ENCODE measurements at regions not wholly inside any gene's neighbourhood (a gene's known extent, or its start where the extent isn't known, plus 50 kb on each side); places are given as distances from the start of the nearest gene placed in this dataset.

DNA sequence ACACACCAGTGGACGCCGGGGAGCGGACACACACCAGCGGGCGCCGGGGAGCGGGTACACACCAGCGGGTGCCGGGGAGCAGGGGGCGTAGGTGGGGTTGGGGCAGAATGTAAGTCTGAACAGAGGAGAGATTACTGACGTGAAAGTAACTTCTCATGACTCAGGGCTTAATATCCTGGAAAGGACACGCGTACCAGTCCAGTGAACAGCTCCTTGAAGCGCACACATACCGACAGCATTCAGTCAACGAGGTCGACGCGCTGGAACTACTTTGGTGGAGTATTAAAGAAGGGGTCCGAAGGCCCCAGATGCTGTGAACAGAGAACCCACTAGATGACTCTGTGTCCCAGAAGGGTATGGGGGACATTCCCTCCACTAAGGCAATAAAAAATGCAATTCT, 129.6 kb downstream of the ENGASE start:
- DNase-seq (ENCODE audit: low read depth in 2 of 2), result no peak

- no peak for DNase-seq (ENCODE audit: low read depth in 2 of 2)
These were observed 129.0 kb downstream of the ENGASE start for GRCh38 chr17:79203657-79204056.

GRCh38 chr17:79203016-79203415, 128.4 kb downstream of the ENGASE start:
- no peak for DNase-seq (ENCODE audit: low read depth in 2 of 2)

DNA sequence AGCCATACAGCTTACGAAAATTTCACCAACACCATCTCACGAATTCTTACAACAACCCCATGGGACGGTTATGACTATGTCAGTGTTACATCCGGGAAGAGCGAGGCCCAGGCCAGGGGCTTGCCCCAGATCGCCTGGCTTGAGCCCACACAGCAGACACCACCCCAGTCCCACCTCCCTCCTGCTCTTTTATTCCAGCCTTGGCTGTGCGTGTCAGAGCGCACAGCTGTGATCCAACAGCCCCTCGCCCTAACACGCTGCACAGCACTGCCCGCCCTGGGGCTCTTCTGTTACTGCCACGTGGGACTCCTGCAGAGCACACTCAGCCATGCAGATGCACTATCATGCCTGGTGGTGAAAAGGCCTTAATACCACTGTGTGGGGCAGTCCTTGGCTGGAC, 127.9 kb downstream of the ENGASE start:
- no peak for DNase-seq (ENCODE audit: low read depth in 2 of 2)

- no peak for DNase-seq (ENCODE audit: low read depth in 2 of 2)
These were observed 127.1 kb downstream of the ENGASE start for GRCh38 chr17:79201536-79202227.

DNA sequence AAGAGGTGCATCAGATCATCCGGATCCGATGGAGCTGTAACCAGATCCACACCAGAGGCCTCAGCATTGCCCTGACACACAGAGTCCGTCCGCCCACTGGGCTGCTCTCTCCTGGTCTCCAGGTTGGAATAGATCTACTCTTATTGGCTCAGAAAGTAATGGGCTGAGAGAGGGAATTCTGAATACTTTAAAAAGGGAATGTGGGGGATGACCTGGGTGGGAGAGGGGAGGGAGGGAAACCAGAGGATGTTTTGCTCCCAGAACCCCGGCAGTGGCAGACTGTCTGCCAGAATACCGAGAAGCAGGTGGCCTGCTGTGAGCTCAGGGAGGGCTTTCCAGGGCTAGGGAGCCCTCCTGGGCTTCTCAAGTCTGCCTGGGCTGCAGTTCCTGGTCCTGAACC, 126.5 kb downstream of the ENGASE start:
- DNase-seq (ENCODE audit: low read depth in 2 of 2), result no peak

GRCh38 chr17:79196913-79197312, 122.3 kb downstream of the ENGASE start:
- no peak for DNase-seq (ENCODE audit: low read depth in 2 of 2)

DNA sequence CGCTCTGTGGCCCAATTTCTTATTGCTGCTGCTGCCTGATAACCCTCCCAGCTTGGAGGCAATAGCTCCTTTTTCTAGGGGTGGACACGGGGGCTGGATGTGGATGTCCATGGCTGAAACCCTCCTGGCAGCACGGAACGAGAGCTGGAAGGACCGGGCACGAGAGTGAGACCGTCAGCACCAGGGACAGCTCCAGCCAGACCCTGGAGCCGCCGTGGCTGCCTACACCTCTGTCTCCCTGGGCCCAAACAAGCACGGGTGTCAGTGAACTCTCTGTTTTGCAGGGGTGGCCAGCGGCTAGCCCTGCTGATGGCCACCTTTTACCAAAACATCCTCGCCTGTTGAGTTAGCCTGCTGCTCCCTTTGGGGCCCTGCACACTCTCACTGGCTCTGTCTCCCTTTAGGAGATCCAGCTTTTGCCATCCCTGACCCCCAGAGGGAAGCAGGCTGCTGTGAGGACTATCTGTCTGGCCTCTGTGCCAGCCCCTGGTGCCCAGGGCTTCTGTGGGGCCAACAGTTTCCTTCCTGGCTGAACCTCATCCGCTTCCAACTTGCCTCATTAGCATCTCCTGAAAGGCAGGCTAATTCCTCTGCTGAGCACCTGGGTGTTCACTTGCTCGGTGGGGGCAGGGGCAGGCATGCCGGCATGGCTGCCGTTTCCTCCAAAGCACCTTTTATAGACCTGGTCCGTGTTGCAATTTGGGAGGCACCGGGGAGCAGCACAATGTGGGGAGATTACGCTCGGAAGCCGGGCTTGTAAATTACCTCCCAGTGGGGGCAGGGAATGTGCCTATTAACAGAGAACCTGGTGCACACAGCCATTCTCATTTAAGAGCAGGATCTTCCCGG, 118.1 kb downstream of the ENGASE start:
- peak; percentile 9 to 40 for DNase-seq (ENCODE audit: low read depth in 2 of 2)

GRCh38 chr17:79191270-79191934, 116.8 kb downstream of the ENGASE start:
- no peak for DNase-seq (ENCODE audit: low read depth in 2 of 2)

GRCh38 chr17:79189305-79189704, 114.7 kb downstream of the ENGASE start:
- DNase-seq (ENCODE audit: low read depth in 2 of 2), result no peak

GRCh38 chr17:79188685-79189084, 114.1 kb downstream of the ENGASE start:
- no peak for DNase-seq (ENCODE audit: low read depth in 2 of 2)

DNA sequence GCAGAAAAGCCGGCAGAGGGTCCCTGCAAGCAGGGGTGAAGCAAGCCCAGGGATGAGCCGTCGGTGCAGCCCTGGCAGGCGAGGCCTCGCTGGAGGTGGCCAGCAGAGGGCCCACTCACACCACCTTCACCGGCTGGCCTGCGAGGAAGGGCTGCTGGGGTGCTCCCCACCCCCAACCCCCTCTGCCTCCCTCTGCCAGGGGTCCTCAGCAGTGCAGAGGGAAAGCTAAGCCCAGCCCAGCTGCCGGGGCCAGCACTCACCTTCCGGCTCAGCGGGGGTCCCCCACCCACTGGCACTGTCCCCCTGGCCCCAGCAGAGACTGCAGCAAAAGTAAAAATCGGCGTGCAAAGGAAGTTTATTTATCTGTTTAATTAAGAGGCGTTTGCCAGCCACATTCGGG, 113.4 kb downstream of the ENGASE start:
- peak in 1 of 2 donors; percentile 22 for DNase-seq (ENCODE audit: low read depth in 2 of 2)

- no peak for DNase-seq (ENCODE audit: low read depth in 2 of 2)
These were observed 112.6 kb downstream of the ENGASE start for GRCh38 chr17:79187186-79187585.

GRCh38 chr17:79186406-79186805, 111.8 kb downstream of the ENGASE start:
- no peak for DNase-seq (ENCODE audit: low read depth in 2 of 2)

- DNase-seq (ENCODE audit: low read depth in 2 of 2), result no peak
These were observed 111.0 kb downstream of the ENGASE start for GRCh38 chr17:79185671-79186070.

GRCh38 chr17:79184219-79184618, 109.6 kb downstream of the ENGASE start:
- DNase-seq (ENCODE audit: low read depth in 2 of 2), result no peak

DNA sequence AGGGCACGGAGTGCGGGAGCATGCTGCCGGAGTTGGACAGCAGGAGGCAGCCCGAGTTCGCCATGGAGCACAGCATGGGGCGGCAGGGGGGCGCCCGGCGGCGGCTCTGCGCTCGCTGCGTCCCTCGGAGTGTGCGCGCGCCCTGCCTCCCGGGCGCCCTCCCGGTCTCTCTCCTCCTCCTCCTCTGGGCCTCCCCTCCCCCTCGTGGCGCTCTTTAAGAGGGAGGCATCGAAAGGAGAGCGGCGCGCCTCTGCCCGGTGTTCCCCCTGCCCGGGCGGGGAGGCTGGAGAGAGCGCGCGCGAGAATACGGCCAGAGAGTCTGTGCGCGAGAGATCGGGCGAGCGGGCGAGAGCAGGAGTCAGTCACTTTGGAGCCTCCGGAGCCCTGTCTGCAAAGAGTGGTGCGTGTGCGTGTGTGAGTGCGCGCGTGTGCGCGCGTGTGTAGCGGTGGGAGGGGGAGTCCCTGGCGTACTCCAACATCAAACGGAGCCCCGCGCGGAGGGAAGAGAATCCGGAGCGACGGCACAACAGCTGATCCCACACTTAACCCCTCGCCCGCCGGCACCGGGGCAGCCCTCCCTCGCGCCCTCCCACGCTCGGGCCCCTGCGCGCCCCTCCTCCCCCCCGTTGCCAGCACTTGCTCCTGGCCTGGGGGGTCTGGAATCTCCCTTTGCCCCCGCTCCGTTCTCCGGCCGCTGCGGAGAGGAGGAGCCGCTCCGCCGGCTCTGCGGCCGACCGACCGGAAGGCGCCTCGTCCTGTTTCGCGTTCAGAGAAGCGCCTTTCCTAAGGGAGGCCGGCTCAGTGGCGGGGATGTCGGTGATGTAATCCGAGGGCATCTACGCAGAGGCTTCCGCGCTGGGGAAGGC, 108.9 kb downstream of the ENGASE start:
- peak in 1 of 2 donors; percentile 8 for DNase-seq (ENCODE audit: low read depth in 2 of 2)

- DNase-seq (ENCODE audit: low read depth in 2 of 2), result no peak
These were observed 108.3 kb downstream of the ENGASE start for GRCh38 chr17:79183043-79183292.

DNA sequence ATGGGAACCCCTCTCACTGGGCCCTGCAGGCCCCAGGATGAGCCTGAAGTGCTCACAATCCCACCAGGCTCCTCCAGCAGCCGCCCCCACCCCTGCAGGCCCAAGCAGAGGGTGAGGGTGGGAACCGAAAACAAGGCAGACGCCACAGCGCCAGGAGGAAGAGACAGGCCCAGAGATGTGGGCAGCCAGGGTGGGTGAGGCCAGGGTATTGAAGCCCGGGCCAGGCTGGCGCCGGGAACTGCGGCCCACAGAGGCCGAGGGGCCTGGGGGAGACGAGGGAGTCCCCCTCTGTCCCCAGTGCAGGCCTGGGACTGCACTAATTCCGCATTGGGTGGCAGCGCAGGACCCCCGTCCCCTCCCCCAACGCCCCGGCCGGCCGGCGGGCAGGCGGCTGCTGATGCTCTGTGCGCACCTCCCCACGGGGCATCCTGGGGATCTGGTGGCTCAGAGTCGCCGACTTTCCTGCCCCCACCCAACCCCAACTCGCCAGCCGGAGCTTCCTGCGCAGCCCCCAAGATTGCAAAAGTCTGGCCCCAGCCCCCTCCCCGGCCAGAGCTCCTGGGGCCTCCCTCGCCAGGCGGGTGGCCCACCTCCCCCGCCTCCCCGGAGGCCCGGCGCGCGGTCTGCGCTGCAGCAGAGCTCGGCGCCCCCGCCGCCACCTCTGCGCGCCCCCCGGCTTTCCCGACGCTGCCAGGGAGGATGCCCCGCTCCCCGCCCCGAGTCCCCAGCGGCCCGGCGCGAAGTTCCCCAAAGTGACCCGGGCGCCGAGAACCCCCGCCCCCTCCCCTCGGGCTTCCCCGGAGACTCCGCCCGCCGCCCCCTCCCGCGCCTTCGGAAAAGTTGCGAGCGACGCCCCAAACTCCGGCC, 107.8 kb downstream of the ENGASE start:
- DNase-seq (ENCODE audit: low read depth in 2 of 2), result no peak

GRCh38 chr17:79180358-79181005, 105.9 kb downstream of the ENGASE start:
- DNase-seq (ENCODE audit: low read depth in 2 of 2), result no peak
